NCI-H1436 (cell line): ENCODE measurements at regions not wholly inside any gene's neighbourhood (a gene's known extent, or its start where the extent isn't known, plus 50 kb on each side); places are given as distances from the start of the nearest gene placed in this dataset.
"Not testable (repeated sequence)": the region's sequence is repeated elsewhere in the genome, so short reads cannot be mapped to it uniquely, and the experiment has no call there.

ENCODE experiments used
- DNase-seq: peaks from one replicate; lab custom pipeline; 2025; lab: John Stamatoyannopoulos, UW

DNA sequence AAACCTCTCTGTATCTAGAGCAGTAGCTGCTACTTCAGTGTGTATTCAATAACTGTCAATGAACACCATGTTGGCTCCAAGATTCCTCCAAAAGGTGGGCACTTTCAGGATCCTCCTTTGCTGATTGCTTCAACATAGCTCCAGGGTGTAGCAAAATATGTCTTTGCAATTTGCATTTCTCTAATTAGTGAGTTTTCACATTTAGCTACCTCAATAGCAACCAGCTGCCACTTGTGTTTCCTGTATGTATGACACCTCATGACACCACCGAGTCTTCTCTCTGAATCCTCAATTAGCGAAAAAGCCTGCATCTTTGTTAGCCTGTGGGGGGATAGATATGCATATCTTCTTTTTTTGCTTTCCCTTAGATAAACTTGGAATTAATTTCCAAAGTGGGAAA, 898.3 kb upstream of the FAT3 start:
- DNase-seq: no peak

DNA sequence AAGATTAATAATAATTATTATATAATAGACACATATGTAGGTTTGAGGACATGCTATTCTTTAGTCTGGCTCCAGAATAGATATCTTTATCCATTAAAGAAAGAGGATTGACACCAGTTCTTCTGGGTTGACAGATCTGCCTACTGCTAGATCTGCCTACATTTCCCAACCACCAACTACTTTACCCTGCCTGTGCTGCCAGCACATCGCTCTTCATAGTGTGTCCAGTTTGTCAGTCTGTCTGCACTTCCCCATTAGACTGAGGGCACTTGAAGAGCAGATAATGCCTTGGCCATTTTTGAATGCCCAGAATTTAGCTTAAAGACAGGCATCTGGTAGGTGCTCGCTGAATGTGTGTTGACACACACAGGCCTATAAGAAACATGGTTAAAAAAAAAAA, 910.1 kb upstream of the FAT3 start:
- no peak for DNase-seq

DNA sequence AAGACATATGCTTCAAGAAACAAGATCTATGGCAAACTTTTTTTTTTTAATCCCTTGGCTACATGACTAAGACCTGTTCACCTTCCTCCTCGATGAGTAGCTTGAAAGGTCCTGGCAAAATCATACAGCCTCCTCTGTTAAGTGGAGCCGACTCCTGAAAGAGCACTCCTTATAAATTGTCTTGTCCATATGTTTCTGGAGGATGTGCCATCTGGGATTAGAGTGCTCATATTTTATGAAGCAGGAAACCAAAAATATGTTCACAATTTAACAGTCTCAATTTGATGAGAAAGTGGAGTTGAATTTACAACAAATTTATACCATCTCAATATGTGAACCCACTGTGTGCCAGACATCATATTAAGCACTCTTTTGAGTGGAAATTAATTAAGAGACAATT, 912.1 kb upstream of the FAT3 start:
- DNase-seq: no peak

DNA sequence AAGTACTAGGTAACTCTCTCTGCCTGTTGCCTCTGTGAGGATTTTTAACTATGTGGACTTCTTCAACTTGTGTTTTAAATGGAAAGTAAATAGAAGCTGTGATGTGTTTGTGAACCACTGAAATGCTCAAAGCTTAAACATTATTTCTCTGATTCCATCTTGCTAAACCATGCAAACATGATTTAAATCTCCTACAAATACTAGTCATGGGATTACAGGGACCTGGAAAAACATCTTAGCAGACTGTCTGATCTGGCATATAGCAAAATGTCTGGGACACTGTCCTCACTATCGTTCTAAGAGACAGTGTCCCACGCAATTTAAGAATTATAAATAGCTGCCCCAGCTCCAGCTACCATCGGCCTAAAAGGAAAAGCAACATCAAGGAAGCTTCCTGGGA, 914.5 kb upstream of the FAT3 start:
- no peak for DNase-seq

DNA sequence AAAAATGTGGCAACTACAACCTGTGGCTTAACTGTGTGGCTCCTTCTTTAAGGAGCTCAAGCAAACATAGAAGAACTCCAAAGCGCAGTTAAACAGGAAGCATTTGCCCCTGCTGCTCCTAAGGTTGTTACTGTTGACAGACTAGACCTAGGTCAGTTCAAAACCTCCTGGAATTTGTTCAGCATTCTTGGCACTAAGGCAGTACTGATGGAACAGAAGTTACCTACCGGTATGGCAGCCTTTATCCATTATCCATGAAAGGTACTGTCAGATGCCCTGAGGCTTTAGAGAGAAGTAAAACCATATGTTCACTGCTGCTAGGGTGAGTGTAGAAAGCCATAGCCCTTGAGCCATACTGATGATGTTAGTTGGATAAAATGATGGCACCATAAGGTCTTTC, 916.5 kb upstream of the FAT3 start:
- no peak for DNase-seq

DNA sequence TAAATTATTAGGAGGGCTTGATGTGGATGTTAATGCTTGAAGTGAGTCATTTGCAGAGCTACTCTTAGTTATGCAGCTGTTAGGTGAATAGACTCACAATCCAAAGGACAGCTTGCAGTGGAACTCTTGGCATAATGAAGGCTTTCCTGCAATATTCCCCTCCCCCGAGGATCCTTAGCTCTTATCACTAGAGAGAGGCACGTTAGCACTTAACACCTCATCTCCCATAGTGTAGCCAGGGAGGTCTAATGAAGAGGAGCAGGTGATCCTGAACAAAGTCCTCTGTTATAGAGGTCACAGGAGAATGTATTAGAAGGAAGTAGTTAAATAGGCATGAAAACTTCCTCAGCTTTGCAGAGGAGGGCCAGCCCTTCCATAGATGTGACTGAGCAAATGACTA, 919.2 kb upstream of the FAT3 start:
- no peak for DNase-seq

DNA sequence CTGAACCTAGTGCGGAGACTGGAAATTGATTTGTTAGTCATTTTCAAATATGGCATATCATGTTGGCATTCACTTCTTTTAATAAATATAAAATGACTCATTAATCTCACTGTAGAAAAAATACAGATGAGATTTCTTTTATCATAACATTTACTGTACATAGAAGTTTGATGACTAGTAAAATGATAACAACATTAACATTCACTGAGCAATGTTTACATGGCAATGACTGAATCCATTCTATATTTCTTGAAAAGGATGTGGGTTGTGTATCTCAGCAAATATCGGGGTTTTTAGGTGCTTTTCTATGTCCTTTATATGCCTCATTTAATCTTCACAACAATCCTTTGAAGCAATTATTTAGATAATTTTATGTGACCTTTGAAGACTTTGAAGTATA, 920.9 kb upstream of the FAT3 start:
- no peak for DNase-seq

DNA sequence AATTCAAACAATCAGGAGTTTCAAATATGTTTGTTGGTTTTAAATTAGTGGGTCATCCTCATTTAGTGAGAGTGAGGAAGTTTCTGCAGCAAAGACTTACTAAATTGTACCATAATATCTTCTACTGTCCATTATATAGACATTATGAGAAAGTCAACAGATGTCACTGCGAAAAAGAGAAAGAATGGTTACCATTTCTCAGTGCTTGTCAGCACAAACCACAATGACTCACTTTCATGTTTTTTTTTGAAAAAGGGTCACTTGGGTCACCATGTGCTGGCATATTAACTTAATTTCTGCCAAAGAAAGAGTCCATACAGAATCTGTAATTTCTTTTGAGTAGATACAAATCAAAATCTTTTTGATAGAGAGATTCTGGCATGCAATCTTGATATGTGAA, 924.6 kb upstream of the FAT3 start:
- no peak for DNase-seq

DNA sequence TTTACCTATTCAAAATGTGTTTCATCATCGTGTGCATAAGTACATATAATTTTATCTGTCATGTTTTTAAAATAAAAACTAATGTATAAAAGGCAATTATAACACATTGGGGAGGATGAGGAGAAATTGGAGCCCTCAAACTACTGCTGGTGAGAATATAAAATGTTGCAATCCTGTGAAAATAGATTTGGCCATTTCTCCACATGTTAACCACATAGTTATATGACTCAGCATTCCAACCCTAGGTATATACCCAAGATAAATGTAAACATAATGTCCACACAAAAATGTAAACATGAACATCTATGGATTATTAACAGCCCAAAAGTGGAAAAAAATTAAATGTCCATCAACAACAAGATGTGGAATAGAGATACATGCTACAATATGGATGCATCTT, 928.0 kb upstream of the FAT3 start:
- no peak for DNase-seq

DNA sequence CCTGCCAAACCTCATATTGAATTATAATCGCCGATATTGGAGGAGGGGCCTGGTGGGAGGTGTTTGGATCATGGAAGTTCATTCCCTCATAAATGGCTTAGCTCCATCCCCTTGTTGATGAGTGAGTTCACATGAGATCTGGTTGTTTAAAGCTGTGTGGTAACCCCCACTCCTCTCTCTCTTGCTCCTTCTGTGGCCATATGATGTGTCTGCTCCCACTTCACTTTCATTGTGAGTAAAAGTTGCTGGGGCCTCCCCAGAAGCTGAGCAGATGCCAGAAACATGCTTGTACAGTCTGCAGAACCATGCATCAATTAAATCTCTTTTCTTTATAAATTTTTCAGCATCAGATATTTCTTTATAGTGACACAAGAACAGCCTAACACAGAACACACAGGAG, 929.0 kb upstream of the FAT3 start:
- no peak for DNase-seq

DNA sequence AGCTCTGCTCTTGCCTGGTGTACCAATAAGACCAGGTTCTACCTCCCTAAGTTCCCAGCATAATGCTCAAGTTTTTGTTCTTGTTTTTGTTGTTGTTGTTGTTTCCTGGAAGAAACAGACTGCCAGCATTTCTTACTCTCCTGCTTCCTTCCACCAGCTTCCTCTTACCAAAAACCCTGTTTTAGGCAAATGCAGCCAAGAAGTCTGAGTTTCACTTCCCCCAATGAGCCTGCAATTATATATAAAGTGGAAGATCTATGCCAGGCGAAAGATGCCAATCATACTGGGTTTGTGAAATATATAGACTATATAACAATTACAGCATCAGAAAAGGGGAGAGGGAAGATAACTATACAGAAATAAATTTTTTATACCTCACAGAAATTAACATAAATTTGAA, 931.5 kb upstream of the FAT3 start:
- no peak for DNase-seq

DNA sequence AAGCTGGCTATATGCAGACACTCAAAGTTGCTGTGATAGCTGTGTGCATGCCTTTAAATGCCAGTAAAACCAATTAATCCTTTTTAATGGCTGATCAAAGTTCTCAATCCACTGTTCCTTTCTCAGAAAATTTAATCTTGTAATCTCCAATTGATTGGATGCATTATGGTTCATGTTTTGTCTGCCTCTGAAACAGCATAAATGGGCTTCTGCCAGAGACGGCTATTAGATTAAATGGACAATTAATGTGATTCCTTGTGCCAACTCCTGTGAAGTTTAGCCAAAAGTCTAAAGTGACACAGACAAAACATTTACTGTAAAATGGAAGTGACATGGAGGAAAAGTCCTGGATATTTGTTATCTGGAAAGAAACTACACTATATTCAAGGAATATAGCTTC, 952.5 kb upstream of the FAT3 start:
- no peak for DNase-seq

DNA sequence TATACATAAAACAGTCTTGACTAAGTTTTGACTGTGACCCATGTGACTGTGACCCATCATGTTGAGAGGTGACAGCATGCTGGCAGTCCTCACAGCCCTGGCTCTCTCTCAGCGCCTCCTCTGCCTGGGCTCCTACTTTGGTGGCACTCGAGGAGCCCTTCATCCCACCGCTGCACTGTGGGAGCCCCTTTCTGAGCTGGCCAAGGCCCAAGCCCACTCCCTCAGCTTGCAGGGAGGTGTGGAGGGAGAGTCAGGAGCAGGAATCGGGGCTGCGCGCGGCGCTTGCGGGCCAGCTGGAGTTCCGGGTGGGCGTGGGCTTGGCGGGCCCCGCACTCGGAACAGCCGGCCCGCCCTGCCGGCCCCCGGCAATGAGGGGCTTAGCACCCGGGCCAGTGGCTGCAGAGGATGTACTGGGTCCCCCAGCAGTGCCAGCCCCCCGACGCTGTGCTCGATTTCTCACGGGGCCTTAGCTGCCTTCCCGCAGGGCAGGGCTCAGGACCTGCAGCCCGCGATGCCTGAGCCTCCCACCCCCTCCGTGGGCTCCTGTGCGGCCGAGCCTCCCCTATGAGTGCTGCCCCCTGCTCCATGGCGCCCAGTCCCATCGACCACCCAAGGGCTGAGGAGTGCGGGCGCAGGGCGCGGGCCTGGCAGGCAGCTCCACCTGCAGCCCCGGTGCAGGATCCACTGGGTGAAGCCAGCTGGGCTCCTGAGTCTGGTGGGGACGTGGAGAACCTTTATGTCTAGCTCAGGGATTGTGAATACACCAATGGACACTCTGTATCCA, 955.9 kb upstream of the FAT3 start:
- DNase-seq: not testable (repeated sequence)

DNA sequence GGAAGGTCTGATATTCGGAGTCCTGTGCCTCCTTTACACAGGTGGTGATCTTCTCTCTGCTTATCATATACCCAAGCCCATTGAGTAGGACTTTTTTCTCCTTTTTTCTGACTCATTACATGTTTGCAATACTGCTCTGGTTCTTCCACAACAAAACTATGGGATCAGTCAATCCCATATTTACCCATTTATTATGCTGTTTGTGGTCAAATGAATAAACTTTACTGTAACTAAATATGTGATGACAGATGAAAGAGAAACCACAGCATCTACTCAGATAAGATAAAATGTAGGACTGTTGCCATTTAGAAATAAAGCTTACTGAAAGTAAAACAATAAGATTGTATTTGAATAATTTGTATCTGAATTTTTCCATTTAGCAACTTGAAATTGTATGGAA, 958.7 kb upstream of the FAT3 start:
- DNase-seq: no peak

DNA sequence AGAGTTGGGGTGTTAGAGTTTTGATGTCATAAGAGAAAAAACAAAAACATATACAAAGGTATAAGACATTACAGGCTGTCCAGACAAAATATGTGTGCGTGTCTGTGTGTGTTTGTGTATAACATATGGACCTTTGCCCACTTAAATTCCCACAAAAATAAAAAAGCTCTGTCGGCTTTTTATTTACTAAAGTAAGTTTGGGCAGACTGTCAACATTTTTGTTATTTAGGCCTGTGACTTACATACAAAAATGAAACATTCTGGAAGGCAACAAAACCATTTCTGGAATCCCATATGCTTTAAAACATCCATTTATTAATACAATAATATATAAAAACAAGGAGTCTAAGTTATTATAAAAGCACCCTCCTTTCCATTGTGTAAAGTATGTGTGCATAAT, 960.1 kb upstream of the FAT3 start:
- no peak for DNase-seq

DNA sequence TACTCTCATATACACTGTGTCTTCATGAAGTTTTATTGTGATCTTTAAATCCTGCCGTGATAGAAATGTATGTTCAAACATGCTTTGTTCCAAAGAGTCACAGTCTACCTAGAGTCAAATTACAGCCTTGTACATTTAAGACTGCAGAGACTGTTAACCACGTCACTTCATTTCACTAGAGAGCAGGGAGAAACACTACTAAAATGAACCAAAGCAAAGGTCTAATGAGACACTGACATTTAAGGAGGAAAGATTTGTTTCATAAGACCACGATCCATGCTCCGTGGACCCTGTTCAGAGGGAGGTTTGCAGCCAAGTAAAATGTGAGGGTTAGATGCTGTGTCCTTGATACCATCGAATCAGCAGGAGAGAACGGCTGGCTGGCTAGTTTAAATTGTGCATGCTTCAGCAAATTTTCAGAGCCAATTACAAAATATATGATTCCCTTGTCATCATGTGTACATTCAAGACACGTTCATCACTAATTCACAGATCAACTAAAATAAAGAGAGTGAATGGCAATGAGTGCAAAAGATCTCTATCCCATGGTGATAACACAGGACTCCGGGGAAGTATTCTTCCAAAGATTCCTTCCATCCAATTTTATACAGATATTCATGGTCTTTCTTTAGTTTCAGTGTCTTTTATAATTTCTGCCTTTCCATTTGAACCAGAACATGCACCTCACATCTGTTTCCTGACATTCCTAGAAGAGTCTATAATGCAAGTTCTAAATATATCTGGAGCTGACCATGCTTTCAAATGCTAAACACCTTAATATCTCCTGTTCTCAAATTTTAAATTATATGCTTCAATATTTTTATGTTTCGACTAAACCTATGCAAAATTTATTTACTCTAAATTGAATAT, 960.9 kb upstream of the FAT3 start:
- no peak for DNase-seq

DNA sequence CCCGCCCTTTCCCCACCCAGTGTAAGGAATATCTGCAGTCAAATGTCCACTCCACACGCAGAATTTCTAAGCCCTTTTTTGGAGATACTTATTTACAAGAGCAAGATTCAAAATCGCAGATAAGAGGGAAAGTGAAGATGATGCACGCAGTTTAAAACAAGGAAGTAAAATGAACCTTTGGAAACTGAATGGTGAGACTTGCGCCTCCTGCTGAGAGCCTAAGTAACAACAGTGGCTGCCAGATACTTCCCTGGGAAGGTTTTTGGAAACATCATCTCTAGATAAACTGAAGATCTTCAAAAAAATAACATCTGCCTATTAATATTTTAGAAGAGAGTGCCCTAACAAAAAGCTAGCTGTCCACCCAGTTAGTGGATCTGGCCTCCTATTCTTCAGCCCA, 963.1 kb upstream of the FAT3 start:
- DNase-seq: no peak

DNA sequence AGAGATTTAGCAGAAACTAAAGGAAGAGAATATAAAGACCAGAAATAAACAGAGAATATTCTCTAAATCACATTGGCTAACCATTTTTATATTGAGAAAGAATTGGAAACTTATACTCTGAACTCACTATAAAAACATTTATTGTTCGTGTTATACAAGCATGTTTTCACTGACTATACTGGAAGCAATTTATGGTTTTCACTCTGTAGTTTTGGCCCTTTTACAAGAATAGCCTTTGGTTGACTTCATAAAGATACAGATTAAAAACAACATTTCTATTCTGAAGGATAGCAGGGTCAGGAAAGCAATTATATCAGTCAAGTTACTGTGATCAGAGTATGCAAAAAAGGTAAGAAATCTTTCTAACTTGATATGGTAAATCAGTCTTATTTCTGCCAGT, 965.7 kb upstream of the FAT3 start:
- DNase-seq: no peak

DNA sequence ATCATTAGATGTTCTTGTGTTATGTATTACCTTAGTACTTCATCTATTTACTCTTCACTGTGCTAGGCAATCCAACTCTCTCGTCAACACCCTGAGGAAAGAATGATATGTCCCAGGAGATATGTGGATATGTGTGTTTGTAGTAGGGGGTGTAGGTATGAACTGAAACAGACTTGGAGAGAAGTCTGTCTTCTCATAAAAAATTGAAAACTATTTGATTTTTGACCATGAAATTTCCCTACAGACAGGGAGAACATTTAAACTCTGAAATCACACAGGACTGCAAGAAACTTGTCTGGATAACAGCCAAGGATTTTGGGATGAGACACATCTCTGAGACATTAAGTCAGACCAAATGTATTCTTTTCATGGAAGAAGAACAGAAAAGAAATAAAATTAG, 967.0 kb upstream of the FAT3 start:
- no peak for DNase-seq

DNA sequence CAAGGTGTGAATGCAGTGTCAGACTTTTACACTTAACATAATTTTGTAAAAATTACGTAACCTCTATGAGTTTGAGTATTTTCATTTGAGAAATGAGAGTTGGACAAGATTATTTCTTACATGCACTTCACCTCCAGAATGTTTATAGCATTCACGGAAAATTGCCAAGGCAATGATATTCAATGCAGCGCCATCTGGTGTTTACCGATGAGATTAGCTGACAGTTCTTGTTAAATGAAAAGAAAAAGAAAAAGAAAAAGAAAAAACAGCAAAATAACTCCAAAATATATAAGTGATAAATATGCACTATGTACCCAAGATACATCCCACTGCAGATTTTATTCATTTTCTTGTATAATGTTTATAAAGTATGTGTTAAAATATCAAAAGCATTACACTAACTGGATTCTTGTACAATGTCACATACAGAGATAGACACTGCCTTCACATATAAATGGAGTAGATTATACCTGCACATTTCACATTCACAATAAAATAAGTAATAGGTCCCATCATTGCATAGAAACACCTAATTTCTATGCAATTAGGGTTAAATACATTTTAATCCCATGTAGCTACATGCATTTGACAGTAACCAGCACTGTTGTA, 976.3 kb upstream of the FAT3 start:
- peak; percentile 18 for DNase-seq

DNA sequence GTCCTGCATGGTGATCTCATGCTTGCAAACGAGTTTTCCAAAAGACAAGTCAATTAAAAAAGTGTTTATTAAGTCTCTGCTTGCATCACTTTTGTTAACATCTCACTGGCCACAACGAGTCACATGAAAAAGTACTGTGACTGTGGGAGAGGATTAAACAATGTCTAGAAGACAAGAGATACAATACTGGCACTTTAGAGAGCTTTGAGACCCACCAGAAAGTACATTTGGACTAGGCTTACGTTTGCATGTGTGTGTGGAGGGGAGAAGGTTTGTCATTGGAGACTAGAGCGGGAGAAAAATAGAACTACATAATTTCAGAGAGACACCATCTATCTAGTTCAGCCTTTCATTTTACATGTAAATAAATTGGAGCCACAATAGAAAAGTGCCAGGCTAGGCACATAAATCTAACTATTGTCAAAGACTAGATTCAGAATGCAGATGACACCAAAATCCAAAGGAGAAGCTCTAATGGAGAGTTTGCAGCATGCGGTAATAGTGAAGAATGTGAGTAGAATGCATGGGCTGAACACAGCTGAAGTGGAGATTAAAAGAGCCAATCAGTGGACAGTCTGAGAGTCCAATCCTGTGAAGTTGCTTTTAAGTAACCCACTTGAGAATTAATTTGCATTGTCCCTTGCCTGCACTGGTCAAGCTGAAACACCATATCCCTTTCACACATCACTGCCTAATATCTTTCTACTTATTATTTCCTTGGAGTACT, 977.4 kb upstream of the FAT3 start:
- DNase-seq: no peak

DNA sequence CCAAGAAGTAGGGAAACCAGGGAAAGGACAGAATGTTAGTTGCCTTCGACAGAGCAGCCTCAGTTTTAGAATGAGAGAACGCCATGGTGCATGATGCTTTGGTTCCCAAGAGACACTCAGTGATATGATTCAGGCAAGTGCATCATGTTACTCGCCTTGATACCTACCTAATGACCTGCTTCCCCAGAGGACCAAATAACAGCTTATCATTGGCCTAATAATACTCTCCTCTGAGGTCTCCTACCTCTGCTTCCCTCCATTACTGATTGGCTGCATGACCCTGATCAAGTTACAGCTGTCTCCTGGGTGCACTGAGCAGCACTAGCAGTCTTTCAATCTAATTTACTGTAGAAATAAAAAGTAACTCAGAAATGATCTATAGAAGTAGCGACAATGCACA, 979.7 kb upstream of the FAT3 start:
- DNase-seq: no peak

DNA sequence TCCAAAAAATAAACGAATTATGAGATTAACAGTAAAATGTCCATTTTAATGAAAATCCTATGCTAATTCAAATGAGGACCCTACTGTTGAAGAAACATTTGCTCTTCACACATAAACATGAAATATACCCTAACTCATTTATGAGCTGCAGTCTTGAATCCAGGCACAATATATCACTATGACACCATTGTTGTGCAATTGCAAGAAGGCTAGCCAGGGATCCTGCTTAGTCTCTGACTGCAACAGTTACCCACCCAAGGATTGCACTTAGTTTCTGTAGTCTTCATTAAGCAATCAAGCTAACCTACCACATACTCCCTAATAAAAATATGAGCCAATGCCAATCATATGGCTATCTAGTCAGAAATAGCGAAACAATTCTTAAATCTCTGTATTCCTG, 981.0 kb upstream of the FAT3 start:
- no peak for DNase-seq
